ENCODE measurements at regions not wholly inside any gene's neighbourhood (a gene's known extent, or its start where the extent isn't known, plus 50 kb on each side); places are given as distances from the start of the nearest gene placed in this dataset.

DNA sequence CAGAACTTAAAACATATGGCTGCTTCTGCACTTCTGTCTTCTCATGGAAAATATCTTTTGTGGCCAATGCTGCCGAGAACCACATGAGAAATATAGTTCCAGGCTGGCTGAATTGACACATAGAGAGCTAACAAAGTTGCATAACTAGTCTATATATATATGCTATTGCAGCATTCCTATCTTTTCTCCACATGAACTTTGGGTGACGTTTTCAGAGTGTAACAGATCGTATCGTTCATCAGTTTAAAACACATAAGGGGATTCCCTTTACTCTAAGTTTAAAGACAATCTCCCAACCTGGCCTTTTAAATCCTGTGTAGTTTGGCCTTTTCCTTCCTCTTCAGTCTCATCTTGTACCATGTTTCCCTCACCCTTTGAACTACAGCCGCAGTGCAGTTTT, 394.2 kb upstream of the CBLB start:
- no peaks in the 10 kb centered on the region for H4K20me1 ChIP-seq (ENCODE audit: insufficient read depth, poor library complexity, severe bottlenecking)
- H3K4me3 ChIP-seq, result no peak overlapping the region
- no peaks in the 10 kb centered on the region for H3K9me2 ChIP-seq (replicated peaks; ENCODE audit: insufficient read depth)
- no peaks in the 10 kb centered on the region for H3K36me3 ChIP-seq (replicated peaks; ENCODE audit: insufficient read depth, low read depth)
- H3K27me3 ChIP-seq, result no peaks in the 10 kb centered on the region
- TF ChIP-seq, protein P1, sequence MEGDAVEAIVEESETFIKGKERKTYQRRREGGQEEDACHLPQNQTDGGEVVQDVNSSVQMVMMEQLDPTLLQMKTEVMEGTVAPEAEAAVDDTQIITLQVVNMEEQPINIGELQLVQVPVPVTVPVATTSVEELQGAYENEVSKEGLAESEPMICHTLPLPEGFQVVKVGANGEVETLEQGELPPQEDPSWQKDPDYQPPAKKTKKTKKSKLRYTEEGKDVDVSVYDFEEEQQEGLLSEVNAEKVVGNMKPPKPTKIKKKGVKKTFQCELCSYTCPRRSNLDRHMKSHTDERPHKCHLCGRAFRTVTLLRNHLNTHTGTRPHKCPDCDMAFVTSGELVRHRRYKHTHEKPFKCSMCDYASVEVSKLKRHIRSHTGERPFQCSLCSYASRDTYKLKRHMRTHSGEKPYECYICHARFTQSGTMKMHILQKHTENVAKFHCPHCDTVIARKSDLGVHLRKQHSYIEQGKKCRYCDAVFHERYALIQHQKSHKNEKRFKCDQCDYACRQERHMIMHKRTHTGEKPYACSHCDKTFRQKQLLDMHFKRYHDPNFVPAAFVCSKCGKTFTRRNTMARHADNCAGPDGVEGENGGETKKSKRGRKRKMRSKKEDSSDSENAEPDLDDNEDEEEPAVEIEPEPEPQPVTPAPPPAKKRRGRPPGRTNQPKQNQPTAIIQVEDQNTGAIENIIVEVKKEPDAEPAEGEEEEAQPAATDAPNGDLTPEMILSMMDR (IDR thresholded peaks at IDR 0.05; ENCODE audit: poor library complexity), result no peak
- no peak for TF ChIP-seq EZH2 (IDR thresholded peaks at IDR 0.05; ENCODE audit: borderline replicate concordance)
- no peak for TF ChIP-seq EZH2phosphoT487 (IDR thresholded peaks at IDR 0.05; ENCODE audit: low read depth, severe bottlenecking, unreplicated experiment)
- 63% methylated on average over 5 of the region's 5 CpGs for WGBS (ENCODE audit: low lambda C conversion rate, missing lambda C conversion rate)
- H3K4me1 ChIP-seq (ENCODE audit: insufficient read depth), result peaks cover 12% of the 10 kb centered on the region
- no peak overlapping the region for H2AFZ ChIP-seq
- H3K79me2 ChIP-seq, result no peaks in the 10 kb centered on the region
- peak overlapping the region; percentile 22 for H3K4me2 ChIP-seq
- peak overlapping the region; percentile 68 for H3K27ac ChIP-seq
- no peaks in the 10 kb centered on the region for H3K9me3 ChIP-seq (ENCODE audit: low read depth)
- peak; percentile 27 for DNase-seq (ENCODE audit: low spot score)

DNA sequence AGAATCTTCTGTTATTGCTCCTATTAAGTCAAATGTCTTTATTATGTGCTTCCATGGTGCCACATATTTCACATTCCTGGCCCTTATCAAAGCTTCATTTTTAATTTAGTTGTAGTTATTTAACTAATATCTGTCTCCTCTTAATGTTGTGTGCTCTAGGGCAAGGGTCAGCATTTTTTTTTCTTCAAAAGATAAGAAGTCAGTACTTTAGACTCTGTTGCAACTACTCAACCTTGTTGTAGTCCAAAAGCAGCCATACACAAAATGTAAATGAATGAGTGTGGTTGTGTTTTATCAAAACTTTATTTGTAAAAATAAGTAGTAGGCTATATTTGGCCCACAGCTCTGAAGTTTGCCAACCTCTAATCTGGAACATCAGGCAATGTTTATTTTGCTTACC, 394.7 kb upstream of the CBLB start:
- no peak overlapping the region for H3K4me3 ChIP-seq
- no peaks in the 10 kb centered on the region for H3K9me2 ChIP-seq (replicated peaks; ENCODE audit: insufficient read depth)
- H4K20me1 ChIP-seq (ENCODE audit: insufficient read depth, poor library complexity, severe bottlenecking), result no peaks in the 10 kb centered on the region
- peak overlapping the region; percentile 68 for H3K27ac ChIP-seq
- H3K36me3 ChIP-seq (replicated peaks; ENCODE audit: insufficient read depth, low read depth), result no peaks in the 10 kb centered on the region
- H3K27me3 ChIP-seq, result no peaks in the 10 kb centered on the region
- H3K4me2 ChIP-seq, result peak overlapping the region; percentile 22
- TF ChIP-seq, protein P1 (IDR thresholded peaks at IDR 0.05; ENCODE audit: poor library complexity), result no peak
- TF ChIP-seq EZH2 (IDR thresholded peaks at IDR 0.05; ENCODE audit: borderline replicate concordance) (no peak), EZH2phosphoT487 (IDR thresholded peaks at IDR 0.05; ENCODE audit: low read depth, severe bottlenecking, unreplicated experiment) (no peak)
- H3K4me1 ChIP-seq (ENCODE audit: insufficient read depth), result peaks cover 12% of the 10 kb centered on the region
- no peak overlapping the region for H2AFZ ChIP-seq
- H3K79me2 ChIP-seq, result no peaks in the 10 kb centered on the region
- H3K9me3 ChIP-seq (ENCODE audit: low read depth), result no peaks in the 10 kb centered on the region
- DNase-seq (ENCODE audit: low spot score), result peak; percentile 26

DNA sequence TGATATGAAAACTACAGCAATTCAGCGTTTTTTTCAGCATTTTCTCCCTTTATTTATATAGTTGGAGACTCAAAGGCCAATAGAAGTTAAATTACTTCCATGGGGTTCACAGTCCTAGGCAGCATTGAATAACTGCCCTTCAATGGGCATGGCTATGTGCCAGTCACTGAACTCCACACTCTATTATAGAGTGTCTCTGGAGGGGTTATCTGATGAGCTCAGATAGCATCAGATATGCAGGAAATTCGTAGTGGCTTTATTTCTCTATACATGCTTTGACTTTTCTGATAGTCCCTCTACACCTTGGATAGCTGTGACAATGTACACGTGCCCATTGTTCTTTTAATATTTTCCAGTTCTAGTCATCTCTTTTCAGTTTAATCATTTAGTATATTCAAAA, 396.9 kb upstream of the CBLB start:
- no peak overlapping the region for H3K27ac ChIP-seq
- no peak overlapping the region for H2AFZ ChIP-seq
- no peaks in the 10 kb centered on the region for H3K9me3 ChIP-seq (ENCODE audit: low read depth)
- H3K27me3 ChIP-seq, result no peaks in the 10 kb centered on the region
- no peaks in the 10 kb centered on the region for H4K20me1 ChIP-seq (ENCODE audit: insufficient read depth, poor library complexity, severe bottlenecking)
- H3K79me2 ChIP-seq, result no peaks in the 10 kb centered on the region
- no peaks in the 10 kb centered on the region for H3K36me3 ChIP-seq (replicated peaks; ENCODE audit: insufficient read depth, low read depth)
- WGBS (ENCODE audit: low lambda C conversion rate, missing lambda C conversion rate), result 42% methylated on average over 3 of the region's 3 CpGs
- DNase-seq (ENCODE audit: low spot score), result no peak
- no peak overlapping the region for H3K4me3 ChIP-seq
- no peak overlapping the region for H3K4me2 ChIP-seq
- peaks cover 12% of the 10 kb centered on the region for H3K4me1 ChIP-seq (ENCODE audit: insufficient read depth)
- H3K9me2 ChIP-seq (replicated peaks; ENCODE audit: insufficient read depth), result no peaks in the 10 kb centered on the region
- TF ChIP-seq EZH2 (IDR thresholded peaks at IDR 0.05; ENCODE audit: borderline replicate concordance) (no peak), EZH2phosphoT487 (IDR thresholded peaks at IDR 0.05; ENCODE audit: low read depth, severe bottlenecking, unreplicated experiment) (no peak)
- TF ChIP-seq, protein P1 (IDR thresholded peaks at IDR 0.05; ENCODE audit: poor library complexity), result no peak

DNA sequence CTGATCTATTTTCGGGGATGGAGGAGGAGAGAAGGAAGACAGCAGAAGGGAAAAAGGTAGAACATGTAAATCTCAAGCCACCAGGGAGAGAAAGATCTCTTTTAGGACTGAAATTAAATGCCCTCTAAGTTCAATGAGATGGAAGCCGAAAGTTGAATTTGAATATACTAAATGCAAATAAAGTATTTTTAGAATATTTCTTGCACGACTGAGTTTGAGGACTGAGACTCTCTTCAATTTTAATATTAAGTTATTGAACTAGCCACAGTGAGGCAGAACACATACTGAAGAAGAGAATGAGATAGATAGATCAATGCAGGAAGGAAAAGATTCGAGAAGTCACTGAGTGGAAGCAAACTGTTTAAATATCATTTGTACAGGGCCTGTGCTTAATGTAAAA, 399.9 kb upstream of the CBLB start:
- Histone ChIP-seq H3K4me2 (no peak overlapping the region), H3K9me3 (ENCODE audit: low read depth) (no peaks in the 10 kb centered on the region), H3K79me2 (no peaks in the 10 kb centered on the region), H3K36me3 (replicated peaks; ENCODE audit: insufficient read depth, low read depth) (no peaks in the 10 kb centered on the region), H3K27ac (no peak overlapping the region), H2AFZ (no peak overlapping the region), H3K9me2 (replicated peaks; ENCODE audit: insufficient read depth) (no peaks in the 10 kb centered on the region), H3K27me3 (no peaks in the 10 kb centered on the region), H3K4me1 (ENCODE audit: insufficient read depth) (no peaks in the 10 kb centered on the region), H4K20me1 (ENCODE audit: insufficient read depth, poor library complexity, severe bottlenecking) (no peaks in the 10 kb centered on the region), H3K4me3 (no peak overlapping the region)
- no peak for TF ChIP-seq EZH2phosphoT487 (IDR thresholded peaks at IDR 0.05; ENCODE audit: low read depth, severe bottlenecking, unreplicated experiment)
- TF ChIP-seq EZH2 (IDR thresholded peaks at IDR 0.05; ENCODE audit: borderline replicate concordance), result no peak
- TF ChIP-seq, protein P1 (IDR thresholded peaks at IDR 0.05; ENCODE audit: poor library complexity), result no peak
- WGBS (ENCODE audit: low lambda C conversion rate, missing lambda C conversion rate), result 91% methylated on average over 4 of the region's 4 CpGs
- no peak for DNase-seq (ENCODE audit: low spot score)
